Liver (tissue), 7 donors: ENCODE measurements at regions not wholly inside any gene's neighbourhood (a gene's known extent, or its start where the extent isn't known, plus 50 kb on each side); places are given as distances from the start of the nearest gene placed in this dataset.
A peak's percentile ranks its signal among the peaks of the same experiment; 100 is the strongest.
"Not testable (repeated sequence)": the region's sequence is repeated elsewhere in the genome, so short reads cannot be mapped to it uniquely, and the experiment has no call there.

ENCODE experiments used
- DNase-seq: peaks from one replicate; pipeline ENCODE4 v3.0.0-alpha.2; 2017; ENCODE audit warnings: low spot score
- H3K27ac ChIP-seq, 2 donors: one replicate each; pipeline ENCODE4 v1.7.0; 2013; ENCODE audit warnings: inconsistent platforms in 2 of 2, low read length in 2 of 2, control low read depth in 1 of 2, low read depth in 1 of 2, mild to moderate bottlenecking in 1 of 2
- H3K27me3 ChIP-seq, 4 donors: one replicate each; pipeline versions ENCODE4 v1.6.1 to v1.7.0; 2013; ENCODE audit warnings: low read length in 3 of 4, inconsistent platforms in 1 of 4, mild to moderate bottlenecking in 1 of 4, moderate library complexity in 1 of 4; ENCODE audit not compliant: control insufficient read depth in 4 of 4, insufficient read depth in 4 of 4
- H3K36me3 ChIP-seq, 4 donors: one replicate each; pipeline versions ENCODE4 v1.6.1 to v1.7.0; 2013; ENCODE audit warnings: low read length in 3 of 4, mild to moderate bottlenecking in 3 of 4, low read depth in 1 of 4, moderate library complexity in 1 of 4; ENCODE audit not compliant: control insufficient read depth in 4 of 4, insufficient read depth in 3 of 4
- H3K4me1 ChIP-seq, 4 donors: one replicate each; pipeline versions ENCODE4 v1.6.1 to v1.7.0; 2013; ENCODE audit warnings: low read length in 3 of 4, mild to moderate bottlenecking in 3 of 4, moderate library complexity in 1 of 4; ENCODE audit not compliant: control insufficient read depth in 4 of 4, insufficient read depth in 4 of 4
- H3K4me3 ChIP-seq, 3 donors: one replicate each; pipeline versions ENCODE4 v1.6.1 to v1.7.0; 2013; ENCODE audit warnings: low read length in 3 of 3, control low read depth in 1 of 3, low read depth in 1 of 3, mild to moderate bottlenecking in 1 of 3
- H3K9ac ChIP-seq, 2 donors: one replicate each; pipeline ENCODE4 v1.7.0; 2013; ENCODE audit warnings: low read length in 2 of 2, mild to moderate bottlenecking in 2 of 2, moderate library complexity in 2 of 2, control low read depth in 1 of 2, low read depth in 1 of 2
- H3K9me3 ChIP-seq, 4 donors: one replicate each; pipeline versions ENCODE4 v1.6.1 to v1.7.0; 2013; ENCODE audit warnings: low read length in 3 of 4; ENCODE audit not compliant: control insufficient read depth in 4 of 4
- ATF3 ChIP-seq: IDR thresholded peaks from 2 replicates; pipeline ENCODE4 v1.6.1; 2016; ENCODE audit warnings: antibody characterized with exemption
- FOXA1 ChIP-seq: IDR thresholded peaks from 2 replicates; pipeline ENCODE4 v1.6.1; 2016; ENCODE audit warnings: antibody characterized with exemption
- HNF4A ChIP-seq, 2 donors: conservative IDR thresholded peaks; 2 replicates each; pipeline ENCODE4 v1.6.1; 2016; ENCODE audit warnings: antibody characterized with exemption in 2 of 2, mild to moderate bottlenecking in 2 of 2
- MAX ChIP-seq: IDR thresholded peaks from 2 replicates; pipeline ENCODE4 v1.6.1; 2016; ENCODE audit warnings: antibody characterized with exemption
- NR2F2 ChIP-seq: IDR thresholded peaks from 2 replicates; pipeline ENCODE4 v1.6.1; 2016; ENCODE audit warnings: antibody characterized with exemption
- RAD21 ChIP-seq, 2 donors: IDR thresholded peaks; 2 replicates each; pipeline ENCODE4 v1.6.1; 2016; ENCODE audit warnings: antibody characterized with exemption in 2 of 2, mild to moderate bottlenecking in 2 of 2
- REST ChIP-seq: IDR thresholded peaks from 2 replicates; pipeline ENCODE4 v1.6.1; 2016; ENCODE audit warnings: antibody characterized with exemption, mild to moderate bottlenecking
- SP1 ChIP-seq: IDR thresholded peaks from 2 replicates; pipeline ENCODE4 v1.6.1; 2018; ENCODE audit warnings: antibody characterized with exemption, mild to moderate bottlenecking
- TAF1 ChIP-seq: conservative IDR thresholded peaks from 2 replicates; pipeline ENCODE4 v1.6.1; 2016; ENCODE audit warnings: antibody characterized with exemption, mild to moderate bottlenecking
- ZBTB33 ChIP-seq: IDR thresholded peaks from 2 replicates; pipeline ENCODE4 v1.6.1; 2016; ENCODE audit warnings: antibody characterized with exemption
- WGBS: extraction: QIAGEN DNeasy Blood & Tissue Kit; methylation state at CpG from one replicate; pipeline ENCODE4 v1.1.7; 2013; 5-methylcytosine and 5-hydroxymethylcytosine counted together
- donor health status: healthy.
- donor health status: healthy.
- donor health status: healthy.
- donor health status: healthy.

- DNase-seq = peak; percentile 17
- no peak overlapping the region for H3K4me3 ChIP-seq
- no peaks in the 10 kb centered on the region for H3K9me3 ChIP-seq
- no peak overlapping the region for H3K27ac ChIP-seq
- no peak overlapping the region for H3K9ac ChIP-seq
- WGBS = 83% methylated on average over 8 of the region's 8 CpGs
- no peaks in the 10 kb centered on the region for H3K4me1 ChIP-seq
- H3K27me3 ChIP-seq = peaks cover 0 to 9% (median 3%) of the 10 kb centered on the region in 4 donors
- TF ChIP-seq ATF3 (no peak), SP1 (no peak), MAX (no peak)
- no peaks in the 10 kb centered on the region for H3K36me3 ChIP-seq
These were observed 487.3 kb downstream of the BRD1 start for GRCh38 chr22:49340406-49340805.

- 79% methylated on average over 10 of the region's 10 CpGs for WGBS
- not testable (repeated sequence) for H3K27ac ChIP-seq, H3K4me1 ChIP-seq, H3K4me3 ChIP-seq, H3K9me3 ChIP-seq, H3K9ac ChIP-seq, H3K36me3 ChIP-seq, DNase-seq
- peaks cover 0 to 15% (median 0%) of the 10 kb centered on the region in 4 donors for H3K27me3 ChIP-seq
These were observed 491.2 kb downstream of the BRD1 start for GRCh38 chr22:49336483-49336882.

GRCh38 chr22:49334976-49335375 is 492.7 kb downstream of the BRD1 start:
- Histone ChIP-seq H3K27ac (no peak overlapping the region), H3K9me3 (peaks cover 0 to 2% (median 0%) of the 10 kb centered on the region in 4 donors), H3K36me3 (no peaks in the 10 kb centered on the region), H3K4me1 (no peaks in the 10 kb centered on the region), H3K4me3 (no peak overlapping the region), H3K9ac (no peak overlapping the region), H3K27me3 (peaks cover 0 to 10% (median 0%) of the 10 kb centered on the region in 4 donors)
- no peak for DNase-seq
- 81% methylated on average over 10 of the region's 10 CpGs for whole genome bisulfite sequencing
- no peak for TF ChIP-seq REST
- TF ChIP-seq NR2F2 = no peak
- TF ChIP-seq HNF4A (conservative IDR thresholded peaks at IDR 0.05) = no peak
- TF ChIP-seq FOXA1 = no peak
- no peak for TF ChIP-seq RAD21 (IDR thresholded peaks at IDR 0.05)
- no peak for TF ChIP-seq ZBTB33
- no peak for TF ChIP-seq MAX
- no peak for TF ChIP-seq TAF1
- TF ChIP-seq ATF3 = no peak
